GM18868 (cell line): ENCODE measurements at regions not wholly inside any gene's neighbourhood (a gene's known extent, or its start where the extent isn't known, plus 50 kb on each side); places are given as distances from the start of the nearest gene placed in this dataset.

Source experiments
- ATAC-seq: cut with Tn5 transposase; IDR thresholded peaks from one replicate; pipeline ENCODE4 v1.9.1; 2021; ENCODE audit warnings: mild to moderate bottlenecking, moderate library complexity; ENCODE audit not compliant: unreplicated experiment

DNA sequence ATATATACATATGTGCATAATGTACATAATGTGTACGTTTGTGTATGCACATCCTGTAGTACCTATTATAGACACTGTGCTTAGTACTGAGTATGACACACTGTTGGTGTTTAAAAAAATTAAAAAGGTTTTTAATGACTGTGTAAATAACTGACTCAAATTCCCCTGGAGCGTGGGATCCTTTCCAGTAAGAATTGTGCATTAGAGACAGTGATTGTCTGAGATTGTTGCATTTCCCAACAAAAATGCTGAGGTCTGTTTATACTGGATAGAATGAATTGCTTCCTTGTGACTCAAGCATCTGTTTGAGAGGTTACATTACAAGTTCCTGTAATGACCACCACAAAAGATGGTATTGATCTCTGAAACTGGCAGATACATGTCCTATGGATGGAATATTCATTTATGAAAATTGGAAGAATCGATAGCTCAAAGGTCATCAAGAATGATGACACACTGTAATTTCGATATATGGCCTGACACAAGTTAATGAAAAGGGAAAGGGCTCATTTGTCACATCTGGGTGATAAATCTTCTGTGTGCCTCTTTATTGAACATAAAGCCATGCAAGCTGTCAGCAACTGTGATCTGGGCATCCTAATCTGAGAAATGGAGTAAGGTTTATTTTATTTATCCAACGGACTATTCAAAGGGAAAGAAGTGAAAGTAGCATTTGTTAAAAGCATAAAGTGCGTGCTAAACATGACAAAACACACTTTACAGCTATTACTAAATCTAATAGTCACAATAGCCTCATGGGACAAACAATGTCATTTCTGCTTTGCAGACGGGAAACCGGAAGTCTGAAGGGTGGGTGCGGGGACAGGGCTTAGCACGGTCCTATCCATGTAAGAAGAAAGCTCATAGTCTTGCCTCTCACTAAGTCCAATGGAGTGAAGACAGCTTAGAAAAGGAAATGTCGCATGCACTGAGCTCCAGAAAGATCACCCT is 228.8 kb downstream of the CDH11 start:
- no peak for ATAC-seq

DNA sequence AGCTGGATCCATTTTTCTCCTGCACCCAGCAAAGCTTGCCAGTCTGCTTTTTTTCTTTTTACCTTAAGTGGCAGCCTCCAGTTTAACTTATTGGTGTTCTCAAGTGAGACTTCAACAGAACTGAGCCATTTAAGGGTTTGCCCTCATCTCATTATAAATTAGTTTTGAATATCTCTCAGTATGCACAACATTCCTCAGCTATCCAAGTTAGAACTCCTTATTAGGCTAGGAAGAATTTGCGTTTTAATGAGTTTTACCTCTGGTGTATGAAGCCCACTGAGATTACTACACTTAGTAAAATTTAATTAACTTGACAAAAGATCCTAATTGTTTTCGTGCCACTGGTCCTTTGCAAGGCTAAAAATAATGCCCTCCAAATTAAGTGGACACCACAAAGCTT is 232.4 kb downstream of the CDH11 start:
- ATAC-seq = no peak

DNA sequence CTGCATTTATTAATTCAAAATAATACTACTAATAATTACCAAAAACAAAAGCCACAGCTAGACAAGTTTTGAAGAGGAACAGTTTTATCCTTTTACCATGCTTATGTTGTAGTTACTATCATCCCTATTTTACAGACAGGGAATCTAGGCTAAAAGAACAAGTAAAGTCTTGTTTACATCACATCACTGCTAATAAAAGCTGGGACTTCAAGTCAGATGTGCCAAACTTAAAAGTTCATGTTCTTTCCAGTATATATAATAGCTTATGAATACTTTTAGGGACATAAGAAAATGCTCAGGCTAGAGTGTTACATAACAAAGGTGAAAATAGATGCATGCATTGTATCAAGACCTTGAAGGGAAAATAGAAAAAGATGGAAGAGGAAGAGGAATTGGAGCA is 234.2 kb downstream of the CDH11 start:
- no peak for ATAC-seq

DNA sequence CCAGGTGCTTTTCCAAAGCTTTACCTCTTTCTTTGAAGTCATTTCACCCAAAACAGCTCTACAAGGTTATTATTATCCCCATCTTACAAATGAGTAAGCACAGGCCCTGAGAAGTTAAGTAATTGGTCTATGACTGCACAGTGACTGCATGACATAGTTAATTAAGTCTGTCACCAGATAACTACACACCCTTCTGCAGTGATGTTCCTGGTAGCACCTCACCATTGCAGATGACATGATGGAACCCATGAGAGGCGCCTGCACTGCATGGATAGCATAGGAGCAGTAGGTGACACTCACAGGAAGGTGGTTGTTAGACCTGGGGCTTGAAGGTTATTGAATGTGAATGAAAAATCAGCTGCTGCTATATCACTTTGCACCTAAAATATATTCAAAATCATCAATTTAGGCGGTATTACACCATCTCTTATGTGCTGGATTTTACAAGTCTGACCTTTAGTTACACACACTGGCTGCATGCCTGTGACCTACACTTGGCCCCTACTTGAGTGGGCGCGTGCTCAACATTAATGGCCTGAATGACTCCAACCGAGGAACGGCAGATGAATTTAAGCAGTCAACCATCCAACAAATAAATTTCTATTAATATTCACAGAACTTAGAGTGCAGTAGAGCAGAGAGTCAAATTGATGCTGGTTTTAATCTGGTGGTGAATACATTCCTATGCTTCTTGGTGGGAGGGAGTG is 239.6 kb downstream of the CDH11 start:
- no peak for ATAC-seq

DNA sequence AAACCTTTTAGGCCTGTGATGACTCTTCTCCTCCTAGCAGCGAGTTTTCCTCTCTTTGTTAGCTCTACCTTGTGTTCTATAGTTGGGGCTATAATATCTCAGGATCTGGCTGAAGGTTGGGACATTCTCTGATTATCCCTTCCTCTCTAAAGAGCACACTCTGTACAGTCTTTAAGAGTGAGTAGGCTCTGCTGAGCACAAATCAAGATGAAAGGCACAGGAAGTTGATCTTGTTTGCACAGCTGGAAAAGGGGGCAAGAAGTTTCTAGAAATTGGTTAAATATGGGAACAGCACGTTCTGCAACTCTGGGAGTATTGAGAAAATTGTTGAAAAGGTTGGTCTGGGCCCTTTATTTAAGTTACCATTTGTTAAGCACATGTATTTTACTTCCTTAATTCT is 240.9 kb downstream of the CDH11 start:
- no peak for ATAC-seq

DNA sequence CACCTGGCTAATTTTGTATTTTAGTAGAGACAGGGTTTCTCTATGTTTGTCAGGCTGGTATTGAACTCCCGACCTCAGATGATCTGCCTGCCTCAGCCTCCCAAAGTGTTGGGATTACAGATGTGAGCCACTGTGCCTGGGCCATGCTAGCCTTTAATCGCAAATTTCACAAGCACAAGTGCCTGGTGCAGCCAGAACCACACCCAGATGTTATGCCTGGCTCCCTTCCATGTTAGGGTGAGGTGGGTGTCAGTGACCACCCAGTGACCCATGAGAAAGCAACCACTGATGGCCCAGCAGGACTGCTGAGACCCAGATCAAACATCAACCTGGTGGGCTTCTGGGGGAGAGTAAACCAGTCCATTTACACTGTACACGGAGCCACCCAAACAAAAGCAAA is 241.9 kb downstream of the CDH11 start:
- ATAC-seq = no peak

DNA sequence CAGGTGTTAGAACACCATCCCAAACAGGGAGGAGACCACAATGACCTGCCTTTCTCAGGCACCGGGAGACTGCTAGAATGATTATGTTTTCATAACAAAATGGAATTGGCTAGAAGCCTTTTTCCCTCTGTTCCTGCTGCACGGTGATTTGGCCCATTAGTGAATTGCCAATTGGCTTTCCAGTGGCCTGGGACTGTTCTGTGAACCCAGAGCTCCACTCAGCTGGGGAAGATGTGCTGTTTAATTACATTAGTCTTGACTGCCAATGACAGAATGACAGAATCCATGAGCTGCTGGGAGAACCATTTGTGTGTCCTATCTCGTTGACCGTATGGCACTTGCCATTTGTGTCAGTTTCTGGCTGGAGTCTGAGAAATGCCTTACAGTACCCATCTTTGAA is 242.9 kb downstream of the CDH11 start:
- no peak for ATAC-seq

DNA sequence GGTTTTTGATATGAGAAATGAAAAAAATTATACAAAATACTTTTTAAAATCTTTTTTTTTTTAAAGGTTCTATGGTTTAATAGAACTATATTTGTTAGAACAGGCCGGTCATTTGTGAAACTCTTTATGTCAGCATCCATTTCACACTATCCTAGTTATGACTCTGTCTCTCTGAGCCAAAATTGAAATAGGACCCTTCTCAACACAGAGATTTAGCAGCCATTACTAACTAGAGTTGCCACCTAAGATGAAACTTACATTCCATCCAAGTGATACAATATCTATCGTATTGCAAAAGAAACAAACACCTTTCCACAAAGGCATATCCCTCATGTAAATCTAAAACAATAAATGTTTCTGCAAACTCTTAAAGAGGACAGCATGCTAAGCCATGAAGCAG is 249.8 kb downstream of the CDH11 start:
- ATAC-seq = no peak

DNA sequence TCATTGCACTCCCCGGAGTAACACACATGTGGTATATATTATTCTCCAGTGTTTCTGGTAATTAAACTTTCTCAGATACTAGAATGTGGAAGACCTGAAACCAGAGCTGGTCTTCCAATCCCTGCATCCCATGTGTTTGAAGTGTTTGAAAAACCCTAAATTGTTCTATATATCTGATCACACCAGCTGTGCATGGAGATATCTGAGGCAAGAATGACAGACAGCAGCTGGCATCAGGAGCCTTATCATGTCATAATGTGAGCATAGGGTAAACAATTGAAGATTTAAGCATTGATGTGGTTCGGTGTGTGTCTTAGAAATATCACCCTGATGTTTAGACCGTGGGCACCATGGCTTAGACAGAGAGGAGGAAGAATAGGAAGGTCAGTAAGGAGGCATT is 251.0 kb downstream of the CDH11 start:
- no peak for ATAC-seq

DNA sequence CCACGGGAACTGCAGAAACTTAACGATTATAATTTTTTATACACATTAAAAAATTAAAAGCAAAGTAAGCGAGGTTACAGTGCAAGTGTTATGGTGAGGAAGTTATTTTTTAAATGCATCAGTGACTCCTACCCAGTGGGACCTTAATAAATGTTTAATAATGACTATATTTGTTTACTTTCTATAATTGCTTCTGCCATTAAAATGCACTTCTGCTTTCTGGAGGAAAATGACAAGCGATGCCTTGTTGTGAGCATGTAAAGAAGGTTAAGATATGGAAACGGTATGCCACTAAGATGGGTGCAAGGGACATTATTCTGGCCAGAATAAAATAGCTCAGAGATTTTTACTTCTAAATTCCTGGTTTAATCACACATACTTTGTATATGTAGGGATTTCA is 252.1 kb downstream of the CDH11 start:
- no peak for ATAC-seq

DNA sequence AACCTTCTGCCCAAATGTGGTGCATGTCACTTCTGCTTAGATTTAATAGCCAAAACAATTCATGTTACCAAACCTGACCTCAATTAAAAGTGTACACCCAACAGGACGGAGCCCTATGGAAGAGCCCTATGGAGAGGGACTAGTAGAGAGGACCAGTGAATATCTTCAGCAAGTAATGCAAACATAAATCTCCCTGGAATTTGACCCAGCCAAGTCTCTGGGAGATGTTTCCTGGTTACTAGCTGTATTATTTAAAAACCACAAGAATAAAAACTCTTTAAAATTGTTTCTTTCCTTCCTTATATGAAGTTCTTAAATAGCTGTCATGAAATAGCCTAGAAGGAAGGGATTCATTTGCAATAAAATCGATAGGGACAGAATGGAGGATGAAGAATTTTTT is 255.8 kb downstream of the CDH11 start:
- no peak for ATAC-seq

DNA sequence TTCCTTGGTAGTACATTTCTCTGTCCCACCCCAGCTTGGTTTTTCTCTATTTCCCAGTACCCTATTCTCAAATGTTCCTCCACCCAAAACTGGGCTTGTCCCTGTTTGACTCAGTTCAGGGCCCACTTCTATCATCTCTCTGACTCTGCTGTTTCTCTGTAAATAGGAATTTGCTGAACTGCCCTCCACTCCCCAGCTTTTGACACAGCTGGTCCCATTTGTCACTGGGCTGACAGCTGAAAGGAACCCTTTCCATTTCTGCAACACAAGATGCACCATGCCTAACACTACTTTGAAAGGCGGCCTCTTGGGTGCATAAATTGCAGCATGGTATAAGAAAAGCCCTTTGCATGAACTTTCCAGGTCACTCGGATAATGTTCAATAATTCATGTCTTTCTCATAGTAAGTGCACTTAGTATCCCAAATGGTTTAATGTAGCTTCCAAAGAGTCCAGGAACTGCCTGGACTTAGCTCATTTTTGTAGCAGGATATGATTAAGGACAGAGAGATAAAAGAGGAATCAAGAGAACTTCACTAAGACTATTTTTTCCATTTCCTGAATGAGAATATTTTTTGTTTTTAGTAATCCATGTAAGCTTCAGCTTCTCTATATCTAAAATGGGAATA is 256.7 kb downstream of the CDH11 start:
- ATAC-seq = no peak

DNA sequence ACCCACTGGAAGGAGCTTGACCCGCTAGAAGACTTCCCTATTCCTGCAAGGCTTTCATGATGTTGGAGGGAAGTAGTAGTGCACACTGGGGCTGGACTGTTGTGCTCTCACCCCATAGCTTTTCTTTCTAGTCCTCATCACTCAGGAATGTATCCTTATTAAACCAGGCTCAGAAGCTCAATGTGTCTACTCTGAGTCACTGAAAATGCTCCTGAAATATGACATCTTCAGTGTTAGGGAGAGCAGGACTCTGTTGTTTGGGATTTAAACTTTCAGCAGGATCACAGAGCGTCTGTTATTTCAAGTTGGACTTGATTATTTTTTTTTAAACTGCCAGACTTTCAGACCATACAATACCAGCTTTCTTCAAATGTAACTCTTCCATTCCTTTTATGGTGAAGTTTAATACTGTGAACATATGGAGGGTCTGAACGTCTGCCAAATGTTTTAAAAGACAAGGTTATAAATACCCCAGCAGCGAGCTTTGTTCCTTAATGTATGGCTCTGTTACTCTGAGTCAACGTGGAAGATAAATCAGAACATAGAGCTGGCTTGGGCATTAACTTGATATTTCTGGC is 257.5 kb downstream of the CDH11 start:
- ATAC-seq = no peak

DNA sequence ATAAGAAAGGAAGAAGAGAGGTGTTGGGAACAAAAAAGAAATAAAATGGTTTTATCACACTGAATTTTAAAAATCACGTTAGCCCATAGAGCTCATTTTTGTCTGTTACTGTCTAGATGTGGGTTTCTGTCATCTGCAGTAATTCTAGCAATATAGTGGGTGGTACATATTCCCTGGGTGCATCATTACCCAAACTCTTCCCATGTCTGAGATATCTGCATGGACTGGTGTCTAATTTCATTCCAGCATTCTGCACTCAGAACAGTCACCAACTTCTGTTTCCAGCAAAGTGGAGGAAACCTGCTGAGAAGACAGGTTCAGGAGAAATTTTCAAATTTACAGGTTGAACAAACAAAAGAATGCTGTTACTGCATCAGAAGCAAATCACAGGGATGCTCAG is 263.8 kb downstream of the CDH11 start:
- ATAC-seq = no peak

DNA sequence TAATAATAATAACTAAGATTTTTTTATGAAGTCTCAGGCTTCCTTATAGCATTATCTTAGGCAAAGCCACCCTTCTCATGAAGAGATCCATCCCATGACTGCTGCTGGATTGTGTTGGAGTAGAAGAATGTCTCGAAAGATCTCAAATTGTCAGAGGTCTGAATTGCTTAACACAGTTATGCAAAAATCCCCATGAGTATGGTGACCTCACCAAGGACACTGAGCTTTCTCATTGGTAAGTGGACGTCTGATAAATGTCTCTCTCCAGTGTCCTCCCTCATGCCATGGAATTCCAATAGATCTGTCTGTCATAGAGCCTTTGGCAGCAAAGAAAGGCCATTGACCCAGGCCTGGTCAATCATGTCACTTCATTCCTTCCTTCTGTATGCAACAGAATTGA is 264.5 kb downstream of the CDH11 start:
- ATAC-seq = no peak

DNA sequence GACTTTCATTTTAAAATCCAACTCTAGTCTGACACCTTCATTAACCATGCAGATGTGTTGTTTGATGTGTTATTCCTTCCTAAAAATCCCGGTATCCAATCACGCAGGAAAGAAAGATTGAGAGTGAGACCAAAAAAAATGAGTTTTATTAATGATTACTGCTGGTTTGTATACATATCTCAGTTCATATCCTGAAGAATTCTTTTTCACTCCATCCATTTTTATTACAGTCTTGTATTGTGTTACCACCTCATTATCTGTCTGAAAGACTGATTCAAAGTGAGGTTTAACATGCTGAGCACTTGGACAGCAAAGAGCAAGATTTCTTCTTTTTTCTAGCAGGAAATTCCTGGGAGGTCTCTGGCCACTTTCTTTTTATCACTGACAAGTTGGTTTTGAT is 268.3 kb downstream of the CDH11 start:
- ATAC-seq = no peak

DNA sequence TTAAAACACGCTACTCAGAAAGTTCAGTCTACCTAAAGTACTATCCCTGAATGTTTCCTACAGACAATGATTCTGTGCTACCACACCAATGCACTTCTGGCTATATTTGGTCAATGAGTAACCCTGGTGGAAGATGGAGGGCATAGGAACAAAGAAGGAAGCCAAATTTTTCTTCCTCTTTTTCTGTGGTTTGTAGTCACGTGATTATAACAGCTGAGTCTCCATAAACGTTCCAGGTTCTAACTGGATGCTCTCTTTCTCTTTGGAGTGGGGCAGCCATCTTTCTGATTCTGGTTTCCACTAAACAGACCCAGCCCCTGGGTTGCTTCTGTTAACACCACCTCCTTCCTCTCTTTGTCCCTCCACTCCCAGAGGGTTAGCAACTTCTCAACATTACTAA is 274.9 kb downstream of the CDH11 start:
- no peak for ATAC-seq

DNA sequence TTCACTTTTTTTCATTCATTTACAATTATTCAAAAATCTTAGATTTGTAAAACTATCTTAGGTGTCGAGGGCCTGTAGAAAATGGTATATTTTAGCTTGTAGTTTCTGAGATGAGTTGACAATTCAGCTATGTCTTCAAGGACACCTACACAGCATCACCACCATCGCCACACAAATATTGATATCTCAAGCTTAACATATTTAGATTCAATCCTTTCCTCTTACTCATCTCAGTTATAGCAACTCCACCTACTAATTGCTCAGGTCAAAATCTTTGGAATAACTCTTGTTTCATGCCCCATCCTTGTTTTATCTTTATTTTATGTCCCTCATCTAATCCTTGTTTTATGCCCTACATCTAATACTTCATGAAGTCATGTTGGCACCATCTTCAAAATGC is 276.8 kb downstream of the CDH11 start:
- ATAC-seq = no peak

DNA sequence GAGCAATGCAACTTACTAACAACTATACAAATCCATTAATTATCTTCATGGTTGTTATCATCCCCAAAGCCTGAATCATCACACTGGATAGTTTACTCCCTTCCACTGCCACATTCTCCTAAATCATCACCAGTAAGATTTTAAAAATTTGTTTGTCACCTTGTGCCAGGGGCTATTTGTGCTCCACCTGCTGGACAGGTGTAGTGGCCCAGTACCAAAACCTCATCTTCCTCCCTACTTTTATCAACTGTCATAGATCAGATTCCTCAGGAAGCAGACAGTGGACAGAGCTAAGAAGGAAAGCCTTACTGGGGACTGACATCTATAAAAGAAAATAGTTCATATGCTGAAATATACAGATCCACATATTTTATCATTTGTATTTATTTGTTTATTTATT is 280.4 kb downstream of the CDH11 start:
- ATAC-seq = no peak

DNA sequence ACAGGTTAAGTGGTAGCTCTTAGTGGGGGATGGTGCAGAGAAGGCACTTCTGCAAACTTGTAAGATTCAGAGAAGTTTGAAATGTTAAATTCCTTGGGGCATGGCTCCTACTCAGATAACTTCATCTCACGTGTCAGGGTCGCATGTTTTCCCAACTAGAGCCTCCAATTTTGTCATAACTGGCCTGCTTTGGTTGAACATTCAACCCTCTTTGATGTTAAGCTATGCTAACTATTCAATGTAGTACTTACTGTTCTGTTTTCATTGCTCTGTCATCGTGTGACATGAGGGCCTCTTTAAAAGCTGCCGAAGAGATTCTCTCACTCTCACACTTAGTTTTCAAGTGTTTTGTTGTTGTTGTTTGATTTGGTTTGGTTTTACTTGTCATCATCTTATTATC is 280.8 kb downstream of the CDH11 start:
- ATAC-seq = no peak

DNA sequence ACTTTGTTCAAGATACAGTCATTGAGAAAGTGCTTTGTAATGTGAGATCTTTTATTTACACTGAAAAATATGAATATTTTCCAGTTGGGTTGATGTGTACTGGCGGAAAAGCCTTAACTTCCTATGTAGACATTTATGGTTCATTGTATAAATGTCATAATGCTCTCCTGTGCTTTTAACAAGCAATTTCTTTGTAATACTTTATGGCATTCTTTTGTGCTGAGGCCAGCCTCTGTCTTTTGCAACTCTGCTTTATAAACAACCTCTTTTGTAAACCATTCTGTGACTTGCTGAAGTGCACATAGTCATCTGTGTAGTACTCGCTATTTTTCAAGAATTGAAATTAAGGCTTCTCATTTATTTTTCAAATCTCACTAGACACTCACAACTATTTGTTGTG is 291.2 kb downstream of the CDH11 start:
- ATAC-seq = no peak

DNA sequence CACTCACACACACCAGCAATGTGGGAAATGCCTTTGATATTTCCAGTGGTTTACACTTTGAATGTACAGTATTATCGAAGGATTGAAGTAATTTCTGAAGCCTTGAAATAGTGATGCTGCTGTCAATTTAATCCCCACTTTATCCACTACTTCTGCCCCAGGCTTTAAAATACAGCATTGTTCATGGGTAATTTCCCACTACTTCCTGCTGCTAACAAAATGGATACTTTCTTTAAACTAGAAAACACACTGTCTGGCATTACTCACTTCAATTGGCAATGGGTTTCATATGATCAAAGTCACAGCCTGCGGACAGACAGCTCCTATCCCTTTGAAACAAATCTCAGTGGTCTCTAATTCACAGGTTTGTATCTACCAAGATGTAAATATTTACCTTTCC is 292.2 kb downstream of the CDH11 start:
- ATAC-seq = no peak
